ENCODE measurements at regions not wholly inside any gene's neighbourhood (a gene's known extent, or its start where the extent isn't known, plus 50 kb on each side); places are given as distances from the start of the nearest gene placed in this dataset.

- H3K4me1 ChIP-seq (ENCODE audit: control insufficient read depth, insufficient read depth, low read length): peaks cover 10% of the 10 kb centered on the region
- no peak overlapping the region for H3K4me3 ChIP-seq (ENCODE audit: low read length)
- no peaks in the 10 kb centered on the region for H3K27me3 ChIP-seq (replicated peaks; ENCODE audit: control insufficient read depth, insufficient read depth, low read length)
- peak; percentile 25 for DNase-seq (ENCODE audit: low read depth)
- no peak overlapping the region for H3K9ac ChIP-seq (ENCODE audit: low read length)
- no peaks in the 10 kb centered on the region for H3K36me3 ChIP-seq (ENCODE audit: control insufficient read depth, insufficient read depth, low read length, severe bottlenecking)
- H3K9me3 ChIP-seq (ENCODE audit: control insufficient read depth, low read length): no peaks in the 10 kb centered on the region
These were observed 55.9 kb upstream of the PLCL2 start for GRCh38 chr3:16828815-16829214.

GRCh38 chr3:16831846-16832245 lies 52.9 kb upstream of the PLCL2 start:
- no peak for DNase-seq (ENCODE audit: low read depth)
- no peaks in the 10 kb centered on the region for H3K9me3 ChIP-seq (ENCODE audit: control insufficient read depth, low read length)
- H3K4me1 ChIP-seq (ENCODE audit: control insufficient read depth, insufficient read depth, low read length): no peaks in the 10 kb centered on the region
- H3K36me3 ChIP-seq (ENCODE audit: control insufficient read depth, insufficient read depth, low read length, severe bottlenecking): no peaks in the 10 kb centered on the region
- H3K27me3 ChIP-seq (replicated peaks; ENCODE audit: control insufficient read depth, insufficient read depth, low read length): no peaks in the 10 kb centered on the region
- H3K4me3 ChIP-seq (ENCODE audit: low read length): no peak overlapping the region
- no peak overlapping the region for H3K9ac ChIP-seq (ENCODE audit: low read length)

GRCh38 chr3:16834214-16834613 lies 50.5 kb upstream of the PLCL2 start:
- H3K27me3 ChIP-seq (replicated peaks; ENCODE audit: control insufficient read depth, insufficient read depth, low read length): no peaks in the 10 kb centered on the region
- H3K9ac ChIP-seq (ENCODE audit: low read length): no peak overlapping the region
- no peaks in the 10 kb centered on the region for H3K36me3 ChIP-seq (ENCODE audit: control insufficient read depth, insufficient read depth, low read length, severe bottlenecking)
- no peak for DNase-seq (ENCODE audit: low read depth)
- H3K4me3 ChIP-seq (ENCODE audit: low read length): no peak overlapping the region
- peaks cover 5% of the 10 kb centered on the region for H3K4me1 ChIP-seq (ENCODE audit: control insufficient read depth, insufficient read depth, low read length)
- no peaks in the 10 kb centered on the region for H3K9me3 ChIP-seq (ENCODE audit: control insufficient read depth, low read length)

GRCh38 chr3:16834753-16835152 lies 50.0 kb upstream of the PLCL2 start:
- no peak for DNase-seq (ENCODE audit: low read depth)
- H3K36me3 ChIP-seq (ENCODE audit: control insufficient read depth, insufficient read depth, low read length, severe bottlenecking): no peaks in the 10 kb centered on the region
- H3K4me1 ChIP-seq (ENCODE audit: control insufficient read depth, insufficient read depth, low read length): peaks cover 5% of the 10 kb centered on the region
- H3K9ac ChIP-seq (ENCODE audit: low read length): no peak overlapping the region
- H3K9me3 ChIP-seq (ENCODE audit: control insufficient read depth, low read length): no peaks in the 10 kb centered on the region
- H3K4me3 ChIP-seq (ENCODE audit: low read length): no peak overlapping the region
- H3K27me3 ChIP-seq (replicated peaks; ENCODE audit: control insufficient read depth, insufficient read depth, low read length): no peaks in the 10 kb centered on the region
